ENCODE measurements at regions not wholly inside any gene's neighbourhood (a gene's known extent, or its start where the extent isn't known, plus 50 kb on each side); places are given as distances from the start of the nearest gene placed in this dataset.

DNA sequence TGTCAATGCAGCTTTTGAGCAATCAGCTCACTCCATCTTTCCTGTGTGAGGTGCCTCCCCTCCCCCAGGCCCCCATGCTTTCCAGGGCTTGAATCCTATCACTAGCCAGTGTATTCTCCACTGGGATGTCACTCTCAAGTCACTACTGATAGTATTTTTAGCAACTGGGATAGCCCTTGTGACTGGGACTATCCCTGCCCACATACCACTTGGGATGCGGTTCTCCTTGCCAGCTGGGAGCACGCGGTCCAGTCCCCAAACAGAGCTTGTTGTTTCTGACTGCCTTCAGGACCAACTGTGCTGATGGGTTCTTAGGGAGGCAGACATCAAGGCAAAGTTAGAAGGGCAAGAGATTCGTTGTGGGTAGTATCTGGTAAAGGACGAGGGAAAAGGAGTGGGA lies 134.9 kb downstream of the FAM161A start:
- DNase-seq (no peak), ATAC-seq (ENCODE audit: low read depth) (no peak)
- Mint-ChIP-seq H3K4me3 (no peak overlapping the region), H3K9me3 (no peaks in the 10 kb centered on the region), H3K4me1 (no peaks in the 10 kb centered on the region), H3K27ac (no peak overlapping the region), H3K27me3 (peaks cover 10% of the 10 kb centered on the region), H3K36me3 (ENCODE audit: low read depth) (no peaks in the 10 kb centered on the region)
- CTCF ChIA-PET: no interaction called here
- POLR2A ChIA-PET: interaction anchor here (0.5 kb wide), 1 partner anchor 566 kb away, joined by 3 read pairs; no protein-coding TSS in a partner anchor
- TF ChIP-seq, protein P1, sequence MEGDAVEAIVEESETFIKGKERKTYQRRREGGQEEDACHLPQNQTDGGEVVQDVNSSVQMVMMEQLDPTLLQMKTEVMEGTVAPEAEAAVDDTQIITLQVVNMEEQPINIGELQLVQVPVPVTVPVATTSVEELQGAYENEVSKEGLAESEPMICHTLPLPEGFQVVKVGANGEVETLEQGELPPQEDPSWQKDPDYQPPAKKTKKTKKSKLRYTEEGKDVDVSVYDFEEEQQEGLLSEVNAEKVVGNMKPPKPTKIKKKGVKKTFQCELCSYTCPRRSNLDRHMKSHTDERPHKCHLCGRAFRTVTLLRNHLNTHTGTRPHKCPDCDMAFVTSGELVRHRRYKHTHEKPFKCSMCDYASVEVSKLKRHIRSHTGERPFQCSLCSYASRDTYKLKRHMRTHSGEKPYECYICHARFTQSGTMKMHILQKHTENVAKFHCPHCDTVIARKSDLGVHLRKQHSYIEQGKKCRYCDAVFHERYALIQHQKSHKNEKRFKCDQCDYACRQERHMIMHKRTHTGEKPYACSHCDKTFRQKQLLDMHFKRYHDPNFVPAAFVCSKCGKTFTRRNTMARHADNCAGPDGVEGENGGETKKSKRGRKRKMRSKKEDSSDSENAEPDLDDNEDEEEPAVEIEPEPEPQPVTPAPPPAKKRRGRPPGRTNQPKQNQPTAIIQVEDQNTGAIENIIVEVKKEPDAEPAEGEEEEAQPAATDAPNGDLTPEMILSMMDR (IDR thresholded peaks at IDR 0.05): no peak
- intact Hi-C loops (cut with micrococcal nuclease): no loop called here

DNA sequence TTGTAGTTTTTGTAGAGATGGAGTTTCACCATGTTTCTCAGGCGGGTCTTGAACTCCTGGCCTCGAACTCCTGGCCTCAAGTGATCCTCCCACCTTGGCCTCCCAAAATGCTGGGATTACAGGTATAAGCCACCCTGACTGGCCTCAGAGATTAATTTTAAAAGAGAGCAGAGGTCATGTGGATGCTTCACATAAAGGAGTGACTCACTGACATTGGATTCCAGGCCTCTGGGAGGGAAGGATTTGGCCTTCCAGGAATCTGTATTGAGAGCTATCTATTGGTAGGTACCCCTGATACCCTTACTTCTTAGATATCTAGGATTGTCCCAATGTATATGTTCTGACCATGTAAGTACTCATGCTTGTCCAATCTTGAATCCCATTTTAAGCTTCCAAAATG lies 138.4 kb downstream of the FAM161A start:
- no peaks in the 10 kb centered on the region for H3K4me1 Mint-ChIP-seq
- ATAC-seq (ENCODE audit: low read depth) (no peak), DNase-seq (no peak)
- no peaks in the 10 kb centered on the region for H3K9me3 Mint-ChIP-seq
- H3K27ac Mint-ChIP-seq: no peak overlapping the region
- peaks cover 10% of the 10 kb centered on the region for H3K27me3 Mint-ChIP-seq
- TF ChIP-seq, protein P1 (IDR thresholded peaks at IDR 0.05): no peak
- H3K36me3 Mint-ChIP-seq (ENCODE audit: low read depth): no peaks in the 10 kb centered on the region
- intact Hi-C loops (cut with micrococcal nuclease): no loop called here
- POLR2A ChIA-PET: no interaction called here
- CTCF ChIA-PET: interaction anchor here (1.1 kb wide), 1 partner anchor 20 kb away, joined by 3 read pairs; no protein-coding TSS in a partner anchor
- H3K4me3 Mint-ChIP-seq: no peak overlapping the region

DNA sequence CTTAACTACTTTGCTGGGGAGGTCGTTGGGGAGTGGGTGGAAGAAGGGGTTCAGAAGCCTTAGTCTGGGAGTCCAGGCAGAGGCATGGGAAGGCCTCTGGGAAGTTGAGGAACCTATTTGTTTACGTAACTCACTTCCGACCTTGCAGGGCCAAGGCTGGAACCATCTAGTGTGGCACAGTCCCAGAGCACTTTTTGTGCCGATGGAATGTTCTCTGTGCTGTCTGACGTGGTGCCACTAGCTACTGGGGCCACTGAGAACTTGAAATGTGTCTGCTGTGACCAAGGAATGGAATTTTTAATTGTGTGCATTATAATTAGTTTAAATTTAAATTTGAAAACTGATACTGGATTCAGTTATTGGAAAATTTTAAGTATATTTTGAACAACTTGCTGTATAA lies 139.7 kb downstream of the FAM161A start:
- H3K4me3 Mint-ChIP-seq: no peak overlapping the region
- no peaks in the 10 kb centered on the region for H3K36me3 Mint-ChIP-seq (ENCODE audit: low read depth)
- intact Hi-C loops (cut with micrococcal nuclease): no loop called here
- DNase-seq (no peak), ATAC-seq (ENCODE audit: low read depth) (no peak)
- no peak overlapping the region for H3K27ac Mint-ChIP-seq
- peaks cover 5% of the 10 kb centered on the region for H3K27me3 Mint-ChIP-seq
- TF ChIP-seq, protein P1 (IDR thresholded peaks at IDR 0.05): no peak
- CTCF ChIA-PET: no interaction called here
- no peaks in the 10 kb centered on the region for H3K9me3 Mint-ChIP-seq
- POLR2A ChIA-PET: no interaction called here
- no peaks in the 10 kb centered on the region for H3K4me1 Mint-ChIP-seq

DNA sequence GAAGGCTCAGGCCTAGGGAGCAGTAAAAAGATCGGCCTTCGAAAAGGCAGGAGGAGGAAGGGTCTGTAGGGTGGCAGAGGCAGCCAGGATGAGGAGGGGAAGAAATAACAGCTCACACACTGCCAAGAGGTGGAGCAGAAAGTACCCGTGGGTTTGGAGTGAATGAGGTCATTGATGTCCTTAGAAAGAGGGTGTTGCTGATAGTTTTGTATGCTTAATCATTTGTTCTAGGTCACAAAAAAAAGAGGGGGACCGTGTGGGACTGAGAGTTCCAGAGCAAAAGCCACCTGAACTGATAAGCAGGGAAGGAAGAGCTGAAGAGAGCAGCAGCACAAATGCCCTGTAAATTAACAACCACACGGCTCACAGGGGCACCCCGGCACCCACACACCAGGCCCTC lies 140.4 kb downstream of the FAM161A start:
- intact Hi-C loops (cut with micrococcal nuclease): no loop called here
- POLR2A ChIA-PET: no interaction called here
- ATAC-seq (ENCODE audit: low read depth) (no peak), DNase-seq (no peak)
- no peak overlapping the region for H3K27ac Mint-ChIP-seq
- H3K4me3 Mint-ChIP-seq: no peak overlapping the region
- no peaks in the 10 kb centered on the region for H3K36me3 Mint-ChIP-seq (ENCODE audit: low read depth)
- peaks cover 3% of the 10 kb centered on the region for H3K27me3 Mint-ChIP-seq
- CTCF ChIA-PET: no interaction called here
- no peaks in the 10 kb centered on the region for H3K9me3 Mint-ChIP-seq
- peaks cover 1% of the 10 kb centered on the region for H3K4me1 Mint-ChIP-seq
- TF ChIP-seq, protein P1 (IDR thresholded peaks at IDR 0.05): no peak

DNA sequence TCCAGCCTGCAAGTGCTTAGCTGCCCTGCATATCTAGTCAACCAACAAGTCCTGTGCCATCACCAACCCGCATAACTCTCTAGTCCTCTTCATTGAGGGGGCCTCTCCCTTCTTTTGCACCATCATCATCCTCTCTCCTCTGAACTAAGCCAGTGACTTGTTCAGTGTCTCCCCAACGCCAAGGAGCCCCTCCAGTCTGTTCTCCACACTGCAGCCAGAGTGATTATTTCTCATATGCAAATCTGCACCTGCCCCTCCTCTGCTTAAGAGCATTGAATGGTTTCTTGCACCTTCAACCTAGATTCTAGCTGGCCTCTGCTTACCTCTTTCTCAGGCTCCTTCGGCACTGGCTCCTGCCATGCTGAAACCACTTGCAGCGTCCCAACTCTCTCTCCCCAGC lies 141.8 kb downstream of the FAM161A start:
- TF ChIP-seq, protein P1 (IDR thresholded peaks at IDR 0.05): no peak

More for the DNA sequence above, 141.8 kb downstream of the FAM161A start:
- DNase-seq (no peak), ATAC-seq (ENCODE audit: low read depth) (no peak)
- no peaks in the 10 kb centered on the region for H3K9me3 Mint-ChIP-seq
- H3K36me3 Mint-ChIP-seq (ENCODE audit: low read depth): no peaks in the 10 kb centered on the region
- intact Hi-C loops (cut with micrococcal nuclease): no loop called here
- no peaks in the 10 kb centered on the region for H3K27me3 Mint-ChIP-seq
- H3K4me3 Mint-ChIP-seq: no peak overlapping the region
- no peak overlapping the region for H3K27ac Mint-ChIP-seq
- POLR2A ChIA-PET: no interaction called here
- H3K4me1 Mint-ChIP-seq: peaks cover 8% of the 10 kb centered on the region
- CTCF ChIA-PET: no interaction called here
